H9 (cell line): ENCODE measurements at regions not wholly inside any gene's neighbourhood (a gene's known extent, or its start where the extent isn't known, plus 50 kb on each side); places are given as distances from the start of the nearest gene placed in this dataset.

Experiments
- DNase-seq: peaks from one replicate; pipeline ENCODE4 v3.0.0-alpha.2; 2017
- H2AFZ ChIP-seq: one replicate; pipeline ENCODE4 v1.6.1; 2013; ENCODE audit warnings: mild to moderate bottlenecking, low read length, control low read depth, moderate library complexity
- H2AK5ac ChIP-seq: 2 replicates; pipeline ENCODE4 v1.6.1; 2013; ENCODE audit warnings: low read length, control low read depth, mixed read lengths; ENCODE audit not compliant: insufficient read length
- H2BK120ac ChIP-seq: one replicate; pipeline ENCODE4 v1.6.1; 2013; ENCODE audit warnings: low read depth, mild to moderate bottlenecking, low read length, control low read depth, inconsistent platforms; ENCODE audit not compliant: poor library complexity, severe bottlenecking
- H2BK12ac ChIP-seq: 2 replicates; pipeline ENCODE4 v1.6.1; 2013; ENCODE audit warnings: low read length, control low read depth, mixed read lengths, low read depth; ENCODE audit not compliant: insufficient read length
- H2BK15ac ChIP-seq: 2 replicates; pipeline ENCODE4 v1.6.1; 2013; ENCODE audit warnings: low read depth, low read length, control low read depth
- H2BK20ac ChIP-seq: one replicate; pipeline ENCODE4 v1.6.1; 2013; ENCODE audit warnings: low read depth, mild to moderate bottlenecking, low read length, control low read depth, inconsistent platforms; ENCODE audit not compliant: poor library complexity, severe bottlenecking
- H2BK5ac ChIP-seq: 2 replicates; pipeline ENCODE4 v1.6.1; 2013; ENCODE audit warnings: low read length, control low read depth, mixed read lengths; ENCODE audit not compliant: insufficient read length
- H3K14ac ChIP-seq: 2 replicates; pipeline ENCODE4 v1.6.1; 2013; ENCODE audit warnings: low read length, control low read depth; ENCODE audit not compliant: insufficient read depth
- H3K18ac ChIP-seq: 2 replicates; pipeline ENCODE4 v1.6.1; 2013; ENCODE audit warnings: low read depth, mild to moderate bottlenecking, mixed read lengths, low read length, control low read depth; ENCODE audit not compliant: insufficient read length
- H3K23ac ChIP-seq: 2 replicates; pipeline ENCODE4 v1.6.1; 2013; ENCODE audit warnings: low read length, control low read depth, mixed read lengths, low read depth; ENCODE audit not compliant: insufficient read length
- H3K23me2 ChIP-seq: 2 replicates; pipeline ENCODE4 v1.6.1; 2013; ENCODE audit warnings: low read depth, mild to moderate bottlenecking, mixed read lengths, low read length, control low read depth; ENCODE audit not compliant: insufficient read length, poor library complexity, severe bottlenecking
- H3K27ac ChIP-seq: 2 replicates; pipeline ENCODE4 v1.5.1; 2013; ENCODE audit warnings: low read length, control low read depth, mixed read lengths, low read depth; ENCODE audit not compliant: insufficient read length
- H3K27me3 ChIP-seq: 2 replicates; pipeline ENCODE4 v1.6.1; 2013; ENCODE audit warnings: low read length, control low read depth, inconsistent platforms; ENCODE audit not compliant: insufficient read depth
- H3K4ac ChIP-seq: 2 replicates; pipeline ENCODE4 v1.6.1; 2013; ENCODE audit warnings: low read depth, mild to moderate bottlenecking, control low read depth, inconsistent platforms, low read length, moderate library complexity
- H3K4me1 ChIP-seq: 2 replicates; pipeline ENCODE4 v1.6.1; 2013; ENCODE audit warnings: low read length, control low read depth, inconsistent platforms; ENCODE audit not compliant: insufficient read depth
- H3K4me2 ChIP-seq: 2 replicates; pipeline ENCODE4 v1.6.1; 2013; ENCODE audit warnings: low read length, control low read depth, mixed read lengths; ENCODE audit not compliant: insufficient read length, insufficient read depth
- H3K56ac ChIP-seq: 2 replicates; pipeline ENCODE4 v1.6.1; 2013; ENCODE audit warnings: low read depth, mild to moderate bottlenecking, mixed read lengths, low read length, control low read depth; ENCODE audit not compliant: insufficient read length
- H3K79me1 ChIP-seq: 2 replicates; pipeline ENCODE4 v1.6.1; 2013; ENCODE audit warnings: low read depth, mild to moderate bottlenecking, moderate library complexity, low read length, control low read depth, inconsistent platforms; ENCODE audit not compliant: insufficient read depth, poor library complexity, severe bottlenecking
- H3K79me2 ChIP-seq: 2 replicates; pipeline ENCODE4 v1.6.1; 2013; ENCODE audit warnings: low read length, control low read depth, inconsistent platforms; ENCODE audit not compliant: insufficient read depth
- H3K9ac ChIP-seq: 2 replicates; pipeline ENCODE4 v1.6.1; 2013; ENCODE audit warnings: low read length, control low read depth, mixed read lengths; ENCODE audit not compliant: insufficient read length; ENCODE audit errors: extremely low read depth
- H3K9me3 ChIP-seq: one replicate; pipeline ENCODE4 v1.6.1; 2013; ENCODE audit warnings: low read depth, low read length, inconsistent platforms; ENCODE audit not compliant: control insufficient read depth
- H3T11ph ChIP-seq: one replicate; pipeline ENCODE4 v1.6.1; 2013; ENCODE audit warnings: mild to moderate bottlenecking, low read length, control low read depth, inconsistent platforms
- H4K20me1 ChIP-seq: one replicate; pipeline ENCODE4 v1.6.1; 2013; ENCODE audit not compliant: control insufficient read depth, insufficient read length, insufficient read depth
- H4K5ac ChIP-seq: 2 replicates; pipeline ENCODE4 v1.6.1; 2013; ENCODE audit warnings: low read depth, mild to moderate bottlenecking, mixed read lengths, low read length, control low read depth; ENCODE audit not compliant: insufficient read length
- H4K8ac ChIP-seq: replicated peaks from 2 replicates; pipeline ENCODE4 v1.6.1; 2013; ENCODE audit warnings: low read length, control low read depth, mixed read lengths, low read depth; ENCODE audit not compliant: insufficient read length
- H4K91ac ChIP-seq: 2 replicates; pipeline ENCODE4 v1.6.1; 2013; ENCODE audit warnings: low read depth, mild to moderate bottlenecking, moderate library complexity, mixed read lengths, low read length, control low read depth; ENCODE audit not compliant: insufficient read length
- H3K27ac Mint-ChIP-seq, 3 experiments: 2 replicates in 2 of 3; 3 replicates in 1 of 3; pipeline ENCODE4 v1.8.0; 2020 to 2021; ENCODE audit warnings: mixed read lengths in 3 of 3, mild to moderate bottlenecking in 1 of 3, moderate library complexity in 1 of 3
- H3K27me3 Mint-ChIP-seq: 2 replicates; pipeline ENCODE4 v1.8.0; 2021; ENCODE audit warnings: low read depth, mild to moderate bottlenecking, moderate library complexity, mixed read lengths
- H3K36me3 Mint-ChIP-seq, 3 experiments: 2 replicates in 2 of 3; 3 replicates in 1 of 3; pipeline ENCODE4 v1.8.0; 2020 to 2021; ENCODE audit warnings: low read depth in 3 of 3, mixed read lengths in 3 of 3; ENCODE audit not compliant: insufficient read depth in 1 of 3
- H3K4me1 Mint-ChIP-seq, 2 experiments: 2 replicates each; pipeline ENCODE4 v1.8.0; 2020; ENCODE audit warnings: mixed read lengths in 2 of 2
- H3K4me3 Mint-ChIP-seq, 2 experiments: 2 replicates in 1 of 2; 3 replicates in 1 of 2; pipeline ENCODE4 v1.8.0; 2020 to 2021; ENCODE audit warnings: mild to moderate bottlenecking in 2 of 2, mixed read lengths in 2 of 2, moderate library complexity in 1 of 2
- H3K9me3 Mint-ChIP-seq, 2 experiments: 2 replicates in 1 of 2; 3 replicates in 1 of 2; pipeline ENCODE4 v1.8.0; 2020; ENCODE audit warnings: mild to moderate bottlenecking in 2 of 2, mixed read lengths in 2 of 2, moderate library complexity in 1 of 2
- CTCF ChIP-seq: fragments of 200-600 bp; sonication (generic); conservative IDR thresholded peaks from 3 replicates; pipeline ENCODE4 v1.8.0; 2021; ENCODE audit warnings: antibody characterized with exemption, mild to moderate bottlenecking
- WGBS: extraction: QIAGEN DNeasy Blood & Tissue Kit; methylation state at CpG from one replicate; pipeline ENCODE4 v1.1.7; 2013; ENCODE audit warnings: missing lambda C conversion rate, low lambda C conversion rate, mixed read lengths; ENCODE audit not compliant: insufficient read length; ENCODE audit errors: extremely low coverage; 5-methylcytosine and 5-hydroxymethylcytosine counted together

GRCh38 chr14:22462923-22463322 is 126.1 kb downstream of the DAD1 start:
- no peak overlapping the region for H3K4me3 Mint-ChIP-seq
- Histone ChIP-seq H3K79me1 (no peaks in the 10 kb centered on the region), H3K4ac (no peak overlapping the region), H3K4me1 (no peaks in the 10 kb centered on the region), H3K23me2 (no peaks in the 10 kb centered on the region), H2BK5ac (no peak overlapping the region), H3K27me3 (no peaks in the 10 kb centered on the region), H3K14ac (no peak overlapping the region), H2AFZ (no peak overlapping the region), H3K27ac (no peak overlapping the region), H2BK15ac (no peak overlapping the region), H3K18ac (no peak overlapping the region), H3T11ph (no peak overlapping the region), H3K79me2 (no peaks in the 10 kb centered on the region), H3K56ac (no peak overlapping the region), H4K8ac (no peak overlapping the region), H3K4me2 (no peak overlapping the region), H2BK120ac (no peak overlapping the region), H2BK12ac (no peak overlapping the region), H4K20me1 (no peaks in the 10 kb centered on the region), H3K23ac (no peak overlapping the region), H4K5ac (no peak overlapping the region), H4K91ac (no peak overlapping the region), H3K9me3 (no peaks in the 10 kb centered on the region), H3K9ac (no peak overlapping the region), H2BK20ac (no peak overlapping the region), H2AK5ac (no peak overlapping the region)
- peaks cover 4% of the 10 kb centered on the region; the same call in 1 of the 2 replicates for H3K27me3 Mint-ChIP-seq
- no peak overlapping the region for H3K27ac Mint-ChIP-seq
- no peak for DNase-seq
- no peaks in the 10 kb centered on the region for H3K9me3 Mint-ChIP-seq
- no peaks in the 10 kb centered on the region for H3K36me3 Mint-ChIP-seq
- WGBS, result no CpG with 5 or more reads among the region's 4 CpGs
- peaks cover 0 to 8% of the 10 kb centered on the region in 2 experiments; a peak in 2 of 4 replicates for H3K4me1 Mint-ChIP-seq
- TF ChIP-seq CTCF, result no peak
